SK-N-SH (cell line): ENCODE measurements at regions not wholly inside any gene's neighbourhood (a gene's known extent, or its start where the extent isn't known, plus 50 kb on each side); places are given as distances from the start of the nearest gene placed in this dataset.

Source experiments
- CTCF ChIA-PET: fragments of 300-600, 350-600 bp; formaldehyde crosslinking; extraction: SDS; loops from one replicate; lab custom pipeline; 2021; lab: Yijun Ruan, JAX
- POLR2A ChIA-PET: fragments of 350-600 bp; sonication (Branson Sonifier 250); formaldehyde crosslinking; extraction: SDS; loops from one replicate; lab custom pipeline; 2020; ENCODE audit warnings: antibody characterized with exemption, inconsistent platforms; lab: Yijun Ruan, JAX
- DNase-seq: peaks from one replicate; pipeline ENCODE4 v3.0.0; 2012
- H2AFZ ChIP-seq: fragments of 200-600 bp; sonication (generic); 2 replicates; pipeline ENCODE4 v1.8.1; 2016; ENCODE audit warnings: antibody characterized with exemption, mild to moderate bottlenecking, low read depth
- H3F3A ChIP-seq: fragments of 200-600 bp; sonication (generic); replicated peaks from 2 replicates; pipeline ENCODE3; 2016; ENCODE audit warnings: antibody characterized with exemption, mild to moderate bottlenecking; ENCODE audit not compliant: insufficient read depth
- H3K27ac ChIP-seq, 2 experiments: fragments of 200-500 bp in 1 of 2; fragments of 200-600 bp in 1 of 2; sonication (Bioruptor generic) in 1 of 2; sonication (generic), shearing (Covaris generic) in 1 of 2; 2 replicates each; pipeline versions ENCODE4 v1.5.1 to v1.6.1; 2014 to 2016; ENCODE audit warnings: low read depth in 2 of 2, inconsistent platforms in 1 of 2, low read length in 1 of 2, mild to moderate bottlenecking in 1 of 2, mixed read lengths in 1 of 2
- H3K27me3 ChIP-seq: fragments of 200-600 bp; sonication (generic), shearing (Covaris generic); 2 replicates; pipeline ENCODE4 v1.6.1; 2016; ENCODE audit warnings: mixed run types; ENCODE audit not compliant: insufficient read depth
- H3K36me3 ChIP-seq, 2 experiments: fragments of 200-500 bp in 1 of 2; fragments of 200-600 bp in 1 of 2; sonication (Bioruptor generic) in 1 of 2; sonication (generic) in 1 of 2; replicated peaks in 1 of 2; 2 replicates each; pipeline versions ENCODE3 to v1.5.1; 2014 to 2016; ENCODE audit warnings: low read length in 1 of 2, mild to moderate bottlenecking in 1 of 2; ENCODE audit not compliant: insufficient read depth in 2 of 2, control insufficient read depth in 1 of 2
- H3K4me1 ChIP-seq, 2 experiments: fragments of 200-500 bp in 1 of 2; fragments of 200-600 bp in 1 of 2; sonication (Bioruptor generic) in 1 of 2; sonication (generic), shearing (Covaris generic) in 1 of 2; 2 replicates each; pipeline versions ENCODE4 v1.5.1 to v1.6.1; 2014 to 2016; ENCODE audit warnings: low read depth in 1 of 2, low read length in 1 of 2, mixed run types in 1 of 2; ENCODE audit not compliant: insufficient read depth in 2 of 2, control insufficient read depth in 1 of 2
- H3K4me2 ChIP-seq: fragments of 200-600 bp; sonication (generic), shearing (Covaris generic); 2 replicates; pipeline ENCODE4 v1.6.1; 2017; ENCODE audit warnings: mixed run types
- H3K4me3 ChIP-seq, 2 experiments: fragments of 200-500 bp in 1 of 2; fragments of 200-600 bp in 1 of 2; sonication (Bioruptor generic) in 1 of 2; sonication (generic), shearing (Covaris generic) in 1 of 2; 2 replicates each; pipeline versions ENCODE4 v1.5.1 to v1.8.1; 2014 to 2016; ENCODE audit warnings: low read depth in 2 of 2, inconsistent platforms in 1 of 2, low read length in 1 of 2, mild to moderate bottlenecking in 1 of 2, mixed read lengths in 1 of 2, moderate library complexity in 1 of 2
- H3K79me2 ChIP-seq: fragments of 200-600 bp; sonication (generic); 2 replicates; pipeline ENCODE4 v1.8.1; 2017; ENCODE audit warnings: mild to moderate bottlenecking; ENCODE audit not compliant: insufficient read depth
- H3K9ac ChIP-seq: fragments of 200-600 bp; sonication (generic); 2 replicates; pipeline ENCODE4 v1.6.1; 2017; ENCODE audit warnings: mixed run types
- H3K9me2 ChIP-seq: fragments of 200-600 bp; sonication (generic); 2 replicates; pipeline ENCODE4 v1.6.1; 2017; ENCODE audit warnings: mixed run types
- H3K9me3 ChIP-seq: fragments of 200-600 bp; sonication (generic); 2 replicates; pipeline ENCODE4 v1.6.1; 2017; ENCODE audit warnings: mixed run types, mild to moderate bottlenecking, moderate library complexity
- H4K20me1 ChIP-seq: fragments of 200-600 bp; sonication (generic); 2 replicates; pipeline ENCODE4 v1.6.1; 2017; ENCODE audit warnings: mild to moderate bottlenecking, mixed run types; ENCODE audit not compliant: insufficient read depth
- CTCF ChIP-seq: fragments of 200-600 bp; sonication (generic); IDR thresholded peaks from 2 replicates; pipeline ENCODE4 v1.6.1; 2017; ENCODE audit warnings: antibody characterized with exemption, mild to moderate bottlenecking, moderate library complexity
- ELF1 ChIP-seq: IDR thresholded peaks from 2 replicates; pipeline ENCODE4 v1.4.0; 2012
- EP300 ChIP-seq, 2 experiments: IDR thresholded peaks; 2 replicates each; pipeline versions ENCODE4 v1.4.0 to v1.6.1; 2012; ENCODE audit warnings: borderline replicate concordance in 1 of 2, low read depth in 1 of 2, low read length in 1 of 2
- EZH2phosphoT487 ChIP-seq: fragments of 200-600 bp; sonication (generic); IDR thresholded peaks from 2 replicates; pipeline ENCODE4 v1.6.1; 2017; ENCODE audit warnings: low read depth, mixed run types, mild to moderate bottlenecking, antibody characterized with exemption, moderate library complexity, borderline replicate concordance
- FOXM1 ChIP-seq: IDR thresholded peaks from 2 replicates; pipeline ENCODE4 v1.4.0; 2012; ENCODE audit warnings: low read depth, mild to moderate bottlenecking
- IRF3 ChIP-seq: fragments of 150-350 bp; IDR thresholded peaks from 2 replicates; pipeline ENCODE4 v1.6.1; 2016; ENCODE audit warnings: mild to moderate bottlenecking, low read depth, low read length
- JUND ChIP-seq: IDR thresholded peaks from 2 replicates; pipeline ENCODE4 v1.4.0; 2012
- MXI1 ChIP-seq: IDR thresholded peaks from 2 replicates; pipeline ENCODE4 v1.6.1; 2012; ENCODE audit warnings: mild to moderate bottlenecking, low read depth, low read length, improper control_type of control experiment
- NFIC ChIP-seq: IDR thresholded peaks from 2 replicates; pipeline ENCODE4 v1.4.0; 2012; ENCODE audit warnings: borderline replicate concordance
- PBX3 ChIP-seq: IDR thresholded peaks from 2 replicates; pipeline ENCODE4; 2012
- RAD21 ChIP-seq: IDR thresholded peaks from 2 replicates; pipeline ENCODE4 v1.6.1; 2012; ENCODE audit warnings: mild to moderate bottlenecking, low read length
- RCOR1 ChIP-seq: fragments of 150-350 bp; IDR thresholded peaks from 2 replicates; pipeline ENCODE4 v1.6.1; 2017; ENCODE audit warnings: antibody characterized with exemption, low read length
- REST ChIP-seq: IDR thresholded peaks from 2 replicates; pipeline ENCODE4 v1.6.1; 2012; ENCODE audit warnings: mild to moderate bottlenecking, low read depth, low read length, moderate library complexity
- RFX5 ChIP-seq: IDR thresholded peaks from 2 replicates; pipeline ENCODE4 v1.6.1; 2012; ENCODE audit warnings: mild to moderate bottlenecking, improper control_type of control experiment, low read length
- RXRA ChIP-seq: IDR thresholded peaks from 2 replicates; pipeline ENCODE4 v1.4.0; 2012; ENCODE audit warnings: low read depth, mild to moderate bottlenecking, borderline replicate concordance
- TAF1 ChIP-seq: IDR thresholded peaks from 2 replicates; pipeline ENCODE4 v1.6.1; 2012; ENCODE audit warnings: low read depth, mild to moderate bottlenecking, low read length, moderate library complexity, borderline replicate concordance
- TCF12 ChIP-seq: IDR thresholded peaks from 2 replicates; pipeline ENCODE4 v1.4.0; 2012
- TEAD4 ChIP-seq: IDR thresholded peaks from 2 replicates; pipeline ENCODE4 v1.4.0; 2012; ENCODE audit warnings: mild to moderate bottlenecking, borderline replicate concordance; ENCODE audit not compliant: insufficient read depth
- USF2 ChIP-seq: fragments of 150-350 bp; IDR thresholded peaks from 2 replicates; pipeline ENCODE4 v1.6.1; 2017; ENCODE audit warnings: antibody characterized with exemption, low read length, low read depth, borderline replicate concordance
- WGBS: methylation state at CpG from one replicate; pipeline ENCODE4 v1.1.6; 2017; ENCODE audit warnings: low lambda C conversion rate; 5-methylcytosine and 5-hydroxymethylcytosine counted together

GRCh38 chr17:62902531-62903220, 63.4 kb upstream of the TANC2 start:
- Histone ChIP-seq H3K9me2 (no peaks in the 10 kb centered on the region), H2AFZ (no peak overlapping the region), H3K9me3 (no peaks in the 10 kb centered on the region)
- TF ChIP-seq PBX3: no peak
- peak; percentile 13; the same call in 1 of the 2 replicates for TF ChIP-seq RCOR1
- TF ChIP-seq, all 33 proteins: peak for 1
- Histone ChIP-seq H3K36me3 (no peaks in the 10 kb centered on the region), H3K9ac (no peak overlapping the region), H3K27ac (no peak overlapping the region), H3K4me1 (peaks cover 6 to 7% of the 10 kb centered on the region in 2 experiments; a peak in 3 of 4 replicates), H3K4me3 (no peak overlapping the region), H3K79me2 (no peaks in the 10 kb centered on the region), H4K20me1 (no peaks in the 10 kb centered on the region), H3F3A (no peaks in the 10 kb centered on the region), H3K27me3 (no peaks in the 10 kb centered on the region), H3K4me2 (no peak overlapping the region)
- CTCF ChIA-PET: interaction anchor here (0.6 kb wide), 1 partner anchor 453 kb away, joined by 3 read pairs; no protein-coding TSS in a partner anchor
- 62% methylated on average over 5 of the region's 5 CpGs for WGBS
- POLR2A ChIA-PET: no interaction called here
- peak; percentile 32 for DNase-seq

GRCh38 chr17:62901544-62901943, 64.5 kb upstream of the TANC2 start:
- Histone ChIP-seq H3K4me3 (no peak overlapping the region), H3K27ac (no peak overlapping the region), H3K79me2 (no peaks in the 10 kb centered on the region), H3K9ac (no peak overlapping the region), H3K36me3 (no peaks in the 10 kb centered on the region), H3K4me2 (no peak overlapping the region), H3F3A (peaks cover 5% of the 10 kb centered on the region), H4K20me1 (no peaks in the 10 kb centered on the region), H3K9me2 (no peaks in the 10 kb centered on the region), H3K4me1 (peaks cover 8 to 11% of the 10 kb centered on the region in 2 experiments; a peak in 3 of 4 replicates), H3K9me3 (no peaks in the 10 kb centered on the region), H2AFZ (no peak overlapping the region), H3K27me3 (no peaks in the 10 kb centered on the region)
- WGBS: 92% methylated on average over 8 of the region's 8 CpGs
- CTCF ChIA-PET: interaction anchor here (0.8 kb wide), 1 partner anchor 18 kb away, joined by 3 read pairs; no protein-coding TSS in a partner anchor
- DNase-seq: no peak
- POLR2A ChIA-PET: no interaction called here
- no peak for TF ChIP-seq TCF12
- no peak for TF ChIP-seq EP300 (IDR thresholded peaks at IDR 0.05; ENCODE audit: borderline replicate concordance in 1 of 2, low read depth in 1 of 2, low read length in 1 of 2)
- TF ChIP-seq RXRA: no peak
- TF ChIP-seq RCOR1: no peak
- no peak for TF ChIP-seq NFIC
- TF ChIP-seq ELF1: no peak
- TF ChIP-seq USF2: no peak
- TF ChIP-seq JUND: no peak
- no peak for TF ChIP-seq IRF3
- TF ChIP-seq EZH2phosphoT487: no peak
- TF ChIP-seq TAF1: no peak
- no peak for TF ChIP-seq RFX5
- no peak for TF ChIP-seq MXI1
- TF ChIP-seq TEAD4: no peak
- no peak for TF ChIP-seq CTCF
- TF ChIP-seq RAD21: no peak
- no peak for TF ChIP-seq FOXM1
- TF ChIP-seq REST: no peak
